Pancreas (tissue), 10 donors: ENCODE measurements at regions not wholly inside any gene's neighbourhood (a gene's known extent, or its start where the extent isn't known, plus 50 kb on each side); places are given as distances from the start of the nearest gene placed in this dataset.
A peak's percentile ranks its signal among the peaks of the same experiment; 100 is the strongest.
"Not testable (repeated sequence)": the region's sequence is repeated elsewhere in the genome, so short reads cannot be mapped to it uniquely, and the experiment has no call there.

Experiments
- ATAC-seq, 4 donors: fragments of 200-7000 bp; cut with Tn5 transposase; one replicate each; pipeline versions ENCODE4 v1.8.0 to v1.9.1; 2020; ENCODE audit warnings: mild to moderate bottlenecking in 4 of 4, moderate library complexity in 4 of 4
- DNase-seq, 6 donors: peaks; one replicate each; pipeline ENCODE4 v3.0.0-alpha.2; 2020
- FAIRE-seq: peaks from 2 replicates; lab custom pipeline; 2012; peaks lifted over from hg19 to GRCh38; lab: Jason Lieb, UNC
- H3K27ac ChIP-seq, 4 donors: fragments of 200-600 bp; sonication (generic); 1 replicate in 3 of 4; 2 replicates in 1 of 4; pipeline versions ENCODE4 v1.5.0 to v1.8.0; 2020
- H3K27me3 ChIP-seq, 4 donors: fragments of 200-600 bp; one replicate each; pipeline ENCODE4 v1.8.0; 2021
- H3K36me3 ChIP-seq, 3 donors: fragments of 200-600 bp; sonication (generic) in 1 of 3; one replicate each; pipeline versions ENCODE4 v1.5.0 to v1.8.0; 2020 to 2021
- H3K4me1 ChIP-seq, 3 donors: fragments of 200-600 bp; one replicate each; pipeline ENCODE4 v1.8.0; 2021
- H3K4me3 ChIP-seq, 4 donors: fragments of 200-600 bp; sonication (generic) in 2 of 4; one replicate each; pipeline versions ENCODE4 v1.5.0 to v1.8.0; 2020 to 2021
- H3K9me3 ChIP-seq, 4 donors: fragments of 200-600 bp; one replicate each; pipeline ENCODE4 v1.8.0; 2021
- CTCF ChIP-seq, 4 donors: fragments of 200-600 bp; sonication (generic) in 3 of 4; IDR thresholded peaks; one replicate each; pipeline versions ENCODE4 v1.5.0 to v1.8.0; 2021; ENCODE audit warnings: antibody characterized with exemption in 4 of 4
- WGBS, 2 donors: extraction: QIAGEN DNeasy Blood & Tissue Kit; methylation state at CpG; one replicate each; pipeline ENCODE4 v1.1.7; 2013; 5-methylcytosine and 5-hydroxymethylcytosine counted together
- intact Hi-C, 3 donors: fragments of 100-400 bp; cut with DNase I; formaldehyde crosslinking; loops; one replicate each; pipeline versions ENCODE4 v1.11.1 to v1.14.2; 2022
- donor health status: healthy with polysubstance abuse.
- donor health status: DM: no; HTN: no; CAD: no; lungs with moderate emphysema.
- donor health status: DM: no; HTN: no; CAD: no.
- donor health status: control.
- donor health status: control.
- donor health status: Bipolar disorder and iron deficiency.
- donor health status: DM: yes; HTN: yes; CAD: no.
- donor health status: DM: no; HTN: no; CAD: no.
- donor health status: DM: no; HTN: no; CAD: no.
- donor health status: DM: yes; HTN: yes; CAD: no.

- 10 to 14% methylated on average over 1 of the region's 1 CpG for WGBS, 2 donors
- FAIRE-seq = no peak
- Histone ChIP-seq H3K4me1 (no peaks in the 10 kb centered on the region), H3K9me3 (no peaks in the 10 kb centered on the region), H3K4me3 (no peak overlapping the region), H3K27me3 (no peaks in the 10 kb centered on the region), H3K36me3 (no peaks in the 10 kb centered on the region), H3K27ac (no peak overlapping the region)
- TF ChIP-seq CTCF (IDR thresholded peaks at IDR 0.05) = no peak
- intact Hi-C loops = no loop called here
- no peak for ATAC-seq
- DNase-seq = no peak
Measured at GRCh38 chr16:35585411-35585810, 2126.0 kb downstream of the TP53TG3F start.

- intact Hi-C loops, FAIRE-seq, H3K4me1 ChIP-seq, H3K27ac ChIP-seq, H3K27me3 ChIP-seq, H3K4me3 ChIP-seq, H3K9me3 ChIP-seq, ATAC-seq, H3K36me3 ChIP-seq, DNase-seq: not testable (repeated sequence)
- WGBS, 2 donors = 52 to 70% methylated on average over 7 of the region's 7 CpGs
Measured at GRCh38 chr16:35590913-35591312, 2131.5 kb downstream of the TP53TG3F start.

- H3K36me3 ChIP-seq = no peaks in the 10 kb centered on the region
- FAIRE-seq (no peak), ATAC-seq (no peak), DNase-seq (no peak)
- intact Hi-C loops = no loop called here
- no peak overlapping the region for H3K4me3 ChIP-seq
- H3K4me1 ChIP-seq = no peaks in the 10 kb centered on the region
- no peak overlapping the region for H3K27ac ChIP-seq
- WGBS, 2 donors = 50 to 60% methylated on average over 4 of the region's 4 CpGs
- no peaks in the 10 kb centered on the region for H3K9me3 ChIP-seq
- no peaks in the 10 kb centered on the region for H3K27me3 ChIP-seq
- TF ChIP-seq CTCF (IDR thresholded peaks at IDR 0.05) = no peak
Measured at GRCh38 chr16:35596467-35596866, 2137.1 kb downstream of the TP53TG3F start.

GRCh38 chr16:35598696-35599332 is 2139.4 kb downstream of the TP53TG3F start:
- Histone ChIP-seq H3K27me3 (no peaks in the 10 kb centered on the region), H3K9me3 (no peaks in the 10 kb centered on the region), H3K27ac (no peak overlapping the region), H3K36me3 (no peaks in the 10 kb centered on the region), H3K4me1 (no peaks in the 10 kb centered on the region), H3K4me3 (no peak overlapping the region)
- intact Hi-C loops = no loop called here
- no peak for FAIRE-seq
- ATAC-seq = peak in 2 of 4 donors; percentile 29 to 61
- WGBS, 2 donors = 47 to 50% methylated on average over 9 of the region's 9 CpGs
- no peak for TF ChIP-seq CTCF (IDR thresholded peaks at IDR 0.05)
- no peak for DNase-seq

GRCh38 chr16:35599429-35600160 is 2140.2 kb downstream of the TP53TG3F start:
- no peaks in the 10 kb centered on the region for H3K4me1 ChIP-seq
- no peaks in the 10 kb centered on the region for H3K36me3 ChIP-seq
- H3K9me3 ChIP-seq = no peaks in the 10 kb centered on the region
- WGBS, 2 donors = 51 to 55% methylated on average over 6 of the region's 6 CpGs
- FAIRE-seq = no peak
- intact Hi-C loops = no loop called here
- ATAC-seq = no peak
- H3K4me3 ChIP-seq = no peak overlapping the region
- no peak for DNase-seq
- H3K27me3 ChIP-seq = no peaks in the 10 kb centered on the region
- no peak for TF ChIP-seq CTCF (IDR thresholded peaks at IDR 0.05)
- H3K27ac ChIP-seq = no peak overlapping the region

- H3K4me1 ChIP-seq, H3K9me3 ChIP-seq, intact Hi-C loops, ATAC-seq, H3K4me3 ChIP-seq, H3K27ac ChIP-seq, H3K27me3 ChIP-seq, DNase-seq, H3K36me3 ChIP-seq, FAIRE-seq: not testable (repeated sequence)
- 57 to 59% methylated on average over 2 of the region's 2 CpGs for WGBS, 2 donors
Measured at GRCh38 chr16:35600161-35600555, 2140.7 kb downstream of the TP53TG3F start.
